GM19438 (cell line): ENCODE measurements at regions not wholly inside any gene's neighbourhood (a gene's known extent, or its start where the extent isn't known, plus 50 kb on each side); places are given as distances from the start of the nearest gene placed in this dataset.
"Not testable (repeated sequence)": the region's sequence is repeated elsewhere in the genome, so short reads cannot be mapped to it uniquely, and the experiment has no call there.

Experiments
- ATAC-seq: cut with Tn5 transposase; IDR thresholded peaks from one replicate; pipeline ENCODE4 v1.9.1; 2021; ENCODE audit warnings: low read depth; ENCODE audit not compliant: unreplicated experiment

- ATAC-seq: no peak
Observed at GRCh38 chr2:173544641-173545363, 190.1 kb downstream of the CDCA7 start.

- ATAC-seq: no peak
Observed at GRCh38 chr2:173545364-173545763, 190.7 kb downstream of the CDCA7 start.

- ATAC-seq: no peak
Observed at GRCh38 chr2:173547499-173547898, 192.8 kb downstream of the CDCA7 start.

GRCh38 chr2:173550143-173550542, 195.5 kb downstream of the CDCA7 start:
- ATAC-seq: no peak

GRCh38 chr2:173552531-173552930, 197.9 kb downstream of the CDCA7 start:
- no peak for ATAC-seq

GRCh38 chr2:173553593-173553992, 198.9 kb downstream of the CDCA7 start:
- ATAC-seq: no peak

- no peak for ATAC-seq
Observed at GRCh38 chr2:173555833-173556232, 201.2 kb downstream of the CDCA7 start.

- ATAC-seq: no peak
Observed at GRCh38 chr2:173556816-173557215, 202.1 kb downstream of the CDCA7 start.

- ATAC-seq: no peak
Observed at GRCh38 chr2:173557497-173557896, 202.8 kb downstream of the CDCA7 start.

GRCh38 chr2:173567493-173567892, 212.8 kb downstream of the CDCA7 start:
- ATAC-seq: no peak

GRCh38 chr2:173568054-173568453, 213.4 kb downstream of the CDCA7 start:
- no peak for ATAC-seq

GRCh38 chr2:173571021-173571821, 216.5 kb downstream of the CDCA7 start:
- no peak for ATAC-seq

- ATAC-seq: no peak
Observed at GRCh38 chr2:173571887-173572680, 217.4 kb downstream of the CDCA7 start.

- no peak for ATAC-seq
Observed at GRCh38 chr2:173572848-173573247, 218.2 kb downstream of the CDCA7 start.

GRCh38 chr2:173573782-173574181, 219.1 kb downstream of the CDCA7 start:
- ATAC-seq: not testable (repeated sequence)

GRCh38 chr2:173574324-173575112, 219.8 kb downstream of the CDCA7 start:
- no peak for ATAC-seq

- ATAC-seq: no peak
Observed at GRCh38 chr2:173578404-173579107, 223.9 kb downstream of the CDCA7 start.

- ATAC-seq: no peak
Observed at GRCh38 chr2:173580351-173580750, 225.7 kb downstream of the CDCA7 start.

GRCh38 chr2:173580956-173581355, 226.3 kb downstream of the CDCA7 start:
- no peak for ATAC-seq

- no peak for ATAC-seq
Observed at GRCh38 chr2:173583196-173583595, 228.5 kb downstream of the CDCA7 start.
